Loucy (cell line): ENCODE measurements at regions not wholly inside any gene's neighbourhood (a gene's known extent, or its start where the extent isn't known, plus 50 kb on each side); places are given as distances from the start of the nearest gene placed in this dataset.

Experiments used
- H2AFZ ChIP-seq: fragments of 200-600 bp; sonication (generic); 2 replicates; pipeline ENCODE4 v1.6.0; 2016; ENCODE audit warnings: antibody characterized with exemption, mild to moderate bottlenecking, low read length, moderate library complexity
- H3F3A ChIP-seq: fragments of 200-600 bp; 2 replicates; pipeline ENCODE4 v1.6.0; 2016; ENCODE audit warnings: antibody characterized with exemption, low read depth, mild to moderate bottlenecking
- H3K27me3 ChIP-seq: fragments of 200-600 bp; sonication (generic); 2 replicates; pipeline ENCODE4 v1.6.1; 2014; ENCODE audit warnings: low read length, mild to moderate bottlenecking; ENCODE audit not compliant: insufficient read depth, poor library complexity, severe bottlenecking
- H3K36me3 ChIP-seq: fragments of 200-600 bp; sonication (generic); 2 replicates; pipeline ENCODE4 v1.6.1; 2016; ENCODE audit warnings: low read length; ENCODE audit not compliant: insufficient read depth
- H3K4me1 ChIP-seq: fragments of 200-600 bp; sonication (generic); 2 replicates; pipeline ENCODE4 v1.5.1; 2014; ENCODE audit warnings: low read length, mild to moderate bottlenecking; ENCODE audit not compliant: insufficient read depth, poor library complexity, severe bottlenecking
- H3K4me2 ChIP-seq: fragments of 200-600 bp; sonication (generic); 2 replicates; pipeline ENCODE4 v1.6.0; 2014; ENCODE audit warnings: antibody characterized with exemption, low read length, low read depth, mild to moderate bottlenecking; ENCODE audit not compliant: poor library complexity, severe bottlenecking
- H3K4me3 ChIP-seq: fragments of 200-600 bp; sonication (generic); 2 replicates; pipeline ENCODE4 v1.5.1; 2014; ENCODE audit warnings: low read length, mild to moderate bottlenecking, mixed read lengths; ENCODE audit not compliant: poor library complexity, severe bottlenecking
- H3K79me2 ChIP-seq: fragments of 200-600 bp; sonication (generic); 2 replicates; pipeline ENCODE4 v1.6.1; 2014; ENCODE audit warnings: low read length; ENCODE audit not compliant: insufficient read depth
- H3K9ac ChIP-seq: fragments of 200-600 bp; sonication (generic); 2 replicates; pipeline ENCODE4 v1.6.0; 2014; ENCODE audit warnings: mild to moderate bottlenecking, low read depth, low read length, moderate library complexity; ENCODE audit not compliant: poor library complexity, severe bottlenecking
- H3K9me2 ChIP-seq: fragments of 200-600 bp; sonication (generic); replicated peaks from 2 replicates; pipeline ENCODE4 v1.6.1; 2016; ENCODE audit warnings: low read depth, low read length, mixed read lengths
- H3K9me3 ChIP-seq: fragments of 200-600 bp; sonication (generic); 2 replicates; pipeline ENCODE4 v1.6.1; 2014; ENCODE audit warnings: mild to moderate bottlenecking, antibody characterized with exemption, low read length, low read depth; ENCODE audit not compliant: insufficient read depth
- H4K20me1 ChIP-seq: fragments of 200-600 bp; sonication (generic); 2 replicates; pipeline ENCODE4 v1.6.0; 2014; ENCODE audit warnings: antibody characterized with exemption, low read length, mild to moderate bottlenecking; ENCODE audit not compliant: insufficient read depth, poor library complexity, severe bottlenecking
- EZH2phosphoT487 ChIP-seq: fragments of 200-600 bp; IDR thresholded peaks from 2 replicates; pipeline ENCODE4 v1.6.1; 2018; ENCODE audit warnings: antibody characterized with exemption, mild to moderate bottlenecking, moderate library complexity, borderline replicate concordance
- TF ChIP-seq, protein P1 (sequence below): fragments of 200-600 bp; sonication (generic); conservative IDR thresholded peaks from 2 replicates; pipeline ENCODE4 v1.5.1; 2014; ENCODE audit warnings: mild to moderate bottlenecking, antibody characterized with exemption, low read length

DNA sequence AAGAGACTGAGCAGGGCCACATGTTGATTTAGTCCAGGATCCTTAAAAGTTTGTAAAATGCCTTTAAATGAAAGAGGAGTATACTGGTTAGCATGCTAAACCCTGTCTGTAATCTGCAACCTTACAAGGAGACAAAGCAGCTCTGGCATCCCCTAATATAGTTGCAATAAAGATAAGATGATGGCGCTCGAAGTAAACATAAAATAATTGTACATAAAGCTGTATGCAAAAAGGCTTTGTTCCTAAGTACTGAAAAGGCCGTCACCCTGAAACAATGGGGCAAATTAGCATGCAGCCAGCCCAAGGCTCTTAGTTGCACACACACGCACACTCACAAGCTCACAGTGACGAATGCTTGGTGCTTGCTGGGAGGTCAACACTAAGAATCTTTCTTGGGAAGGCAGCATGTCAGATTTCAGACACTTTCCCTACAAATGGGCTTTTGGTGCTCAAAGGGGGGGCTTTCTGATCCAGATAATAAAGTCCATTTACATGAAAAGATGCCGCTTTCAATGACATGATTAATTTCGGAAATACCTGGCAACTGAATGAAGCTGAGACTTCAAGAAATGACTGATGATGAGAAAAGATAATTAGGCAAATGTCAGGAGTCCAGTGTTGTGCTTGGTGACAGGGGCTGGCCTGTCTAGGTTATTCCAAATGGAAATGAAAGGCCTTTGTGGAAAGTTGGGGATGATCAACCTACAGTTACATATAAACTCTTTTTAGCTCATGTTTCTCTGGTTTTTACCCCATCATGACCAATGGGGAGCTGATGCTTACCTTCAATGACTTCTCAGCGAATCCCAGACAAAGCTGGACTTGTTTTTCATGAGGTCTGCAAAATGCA is 370.3 kb downstream of the MEIS1 start:
- no peak for TF ChIP-seq EZH2phosphoT487
- TF ChIP-seq, protein P1, sequence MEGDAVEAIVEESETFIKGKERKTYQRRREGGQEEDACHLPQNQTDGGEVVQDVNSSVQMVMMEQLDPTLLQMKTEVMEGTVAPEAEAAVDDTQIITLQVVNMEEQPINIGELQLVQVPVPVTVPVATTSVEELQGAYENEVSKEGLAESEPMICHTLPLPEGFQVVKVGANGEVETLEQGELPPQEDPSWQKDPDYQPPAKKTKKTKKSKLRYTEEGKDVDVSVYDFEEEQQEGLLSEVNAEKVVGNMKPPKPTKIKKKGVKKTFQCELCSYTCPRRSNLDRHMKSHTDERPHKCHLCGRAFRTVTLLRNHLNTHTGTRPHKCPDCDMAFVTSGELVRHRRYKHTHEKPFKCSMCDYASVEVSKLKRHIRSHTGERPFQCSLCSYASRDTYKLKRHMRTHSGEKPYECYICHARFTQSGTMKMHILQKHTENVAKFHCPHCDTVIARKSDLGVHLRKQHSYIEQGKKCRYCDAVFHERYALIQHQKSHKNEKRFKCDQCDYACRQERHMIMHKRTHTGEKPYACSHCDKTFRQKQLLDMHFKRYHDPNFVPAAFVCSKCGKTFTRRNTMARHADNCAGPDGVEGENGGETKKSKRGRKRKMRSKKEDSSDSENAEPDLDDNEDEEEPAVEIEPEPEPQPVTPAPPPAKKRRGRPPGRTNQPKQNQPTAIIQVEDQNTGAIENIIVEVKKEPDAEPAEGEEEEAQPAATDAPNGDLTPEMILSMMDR, result no peak
- Histone ChIP-seq H3F3A (no peaks in the 10 kb centered on the region), H4K20me1 (no peaks in the 10 kb centered on the region), H2AFZ (no peak overlapping the region), H3K9me2 (no peaks in the 10 kb centered on the region), H3K9ac (no peak overlapping the region), H3K4me2 (no peak overlapping the region), H3K27me3 (no peaks in the 10 kb centered on the region), H3K79me2 (no peaks in the 10 kb centered on the region), H3K36me3 (no peaks in the 10 kb centered on the region), H3K4me1 (no peaks in the 10 kb centered on the region), H3K9me3 (no peaks in the 10 kb centered on the region), H3K4me3 (no peak overlapping the region)

- H3K79me2 ChIP-seq, result no peaks in the 10 kb centered on the region
- no peaks in the 10 kb centered on the region for H3F3A ChIP-seq
- H3K9me2 ChIP-seq, result no peaks in the 10 kb centered on the region
- no peak overlapping the region for H3K9ac ChIP-seq
- no peak overlapping the region for H3K4me3 ChIP-seq
- no peaks in the 10 kb centered on the region for H4K20me1 ChIP-seq
- H3K4me2 ChIP-seq, result no peak overlapping the region
- H3K27me3 ChIP-seq, result no peaks in the 10 kb centered on the region
- H3K4me1 ChIP-seq, result no peaks in the 10 kb centered on the region
- no peak overlapping the region for H2AFZ ChIP-seq
- no peaks in the 10 kb centered on the region for H3K36me3 ChIP-seq
- TF ChIP-seq EZH2phosphoT487, result no peak
- TF ChIP-seq, protein P1, result no peak
- no peaks in the 10 kb centered on the region for H3K9me3 ChIP-seq
Observed at GRCh38 chr2:66805968-66806367, 371.0 kb downstream of the MEIS1 start.

GRCh38 chr2:66813525-66813924 is 378.6 kb downstream of the MEIS1 start:
- H3K27me3 ChIP-seq, result no peaks in the 10 kb centered on the region
- TF ChIP-seq EZH2phosphoT487, result no peak
- TF ChIP-seq, protein P1, result no peak
- H3K9me3 ChIP-seq, result 0 out of 2 replicates have a peak, but pooled peaks cover 5% of the 10 kb centered on the region
- no peak overlapping the region for H3K9ac ChIP-seq
- H3K79me2 ChIP-seq, result no peaks in the 10 kb centered on the region
- no peak overlapping the region for H3K4me2 ChIP-seq
- H3K9me2 ChIP-seq, result no peaks in the 10 kb centered on the region
- no peak overlapping the region for H2AFZ ChIP-seq
- no peak overlapping the region for H3K4me3 ChIP-seq
- no peaks in the 10 kb centered on the region for H3K36me3 ChIP-seq
- no peaks in the 10 kb centered on the region for H3K4me1 ChIP-seq
- no peaks in the 10 kb centered on the region for H3F3A ChIP-seq
- no peaks in the 10 kb centered on the region for H4K20me1 ChIP-seq
